HFFc6 (cell line): ENCODE measurements at regions not wholly inside any gene's neighbourhood (a gene's known extent, or its start where the extent isn't known, plus 50 kb on each side); places are given as distances from the start of the nearest gene placed in this dataset.

ENCODE experiments used
- DNase-seq: peaks from one replicate; pipeline ENCODE4 v3.0.0-alpha.2; 2018
- H3K27ac Mint-ChIP-seq: 2 replicates; pipeline ENCODE4 v1.8.0; 2020; ENCODE audit warnings: mild to moderate bottlenecking, mixed read lengths
- H3K27me3 Mint-ChIP-seq: 2 replicates; pipeline ENCODE4 v1.8.0; 2021; ENCODE audit warnings: mild to moderate bottlenecking, moderate library complexity, mixed read lengths; ENCODE audit not compliant: insufficient read depth
- H3K36me3 Mint-ChIP-seq: 2 replicates; pipeline ENCODE4 v1.8.0; 2021; ENCODE audit warnings: low read depth, mixed read lengths
- H3K4me1 Mint-ChIP-seq: 2 replicates; pipeline ENCODE4 v1.8.0; 2020; ENCODE audit warnings: low read depth, mixed read lengths
- H3K4me3 Mint-ChIP-seq: 2 replicates; pipeline ENCODE4 v1.8.0; 2020; ENCODE audit warnings: mild to moderate bottlenecking, moderate library complexity, mixed read lengths
- H3K9me3 Mint-ChIP-seq: 2 replicates; pipeline ENCODE4 v1.8.0; 2020; ENCODE audit warnings: mild to moderate bottlenecking, mixed read lengths
- TF ChIP-seq, protein P1 (sequence below): fragments of 200-600 bp; sonication (generic); IDR thresholded peaks from 2 replicates; pipeline ENCODE4 v1.5.0; 2021; ENCODE audit warnings: antibody characterized with exemption, mild to moderate bottlenecking

DNA sequence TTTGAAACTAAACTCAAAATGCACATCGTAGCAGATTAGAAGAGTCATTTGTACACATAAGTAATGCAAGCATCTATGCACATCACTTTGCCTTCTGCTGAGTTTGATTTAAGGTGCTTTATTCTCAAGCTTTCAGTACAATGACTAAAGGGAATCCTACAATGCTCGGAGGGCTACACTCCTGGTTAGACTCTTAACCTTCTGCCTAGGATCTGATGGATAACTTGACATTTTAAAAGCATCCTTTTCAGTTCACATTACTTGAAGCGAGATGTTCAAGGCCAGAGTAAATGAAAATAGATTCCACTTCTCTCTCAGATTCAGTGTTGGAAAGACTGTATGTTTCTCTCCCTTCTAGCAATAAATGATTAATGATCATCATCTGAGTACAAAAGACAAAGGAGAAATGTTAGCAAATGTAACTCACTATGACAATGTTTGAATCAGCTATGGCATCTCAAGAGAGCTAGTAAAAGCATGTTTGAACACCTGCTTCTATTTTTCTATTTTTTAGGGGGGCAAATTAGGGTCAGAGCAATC, 259.2 kb upstream of the ANO3 start:
- no peaks in the 10 kb centered on the region; the same call in 1 of the 2 replicates for H3K27me3 Mint-ChIP-seq
- H3K9me3 Mint-ChIP-seq, result no peaks in the 10 kb centered on the region; the same call in 1 of the 2 replicates
- no peaks in the 10 kb centered on the region for H3K36me3 Mint-ChIP-seq
- TF ChIP-seq, protein P1, sequence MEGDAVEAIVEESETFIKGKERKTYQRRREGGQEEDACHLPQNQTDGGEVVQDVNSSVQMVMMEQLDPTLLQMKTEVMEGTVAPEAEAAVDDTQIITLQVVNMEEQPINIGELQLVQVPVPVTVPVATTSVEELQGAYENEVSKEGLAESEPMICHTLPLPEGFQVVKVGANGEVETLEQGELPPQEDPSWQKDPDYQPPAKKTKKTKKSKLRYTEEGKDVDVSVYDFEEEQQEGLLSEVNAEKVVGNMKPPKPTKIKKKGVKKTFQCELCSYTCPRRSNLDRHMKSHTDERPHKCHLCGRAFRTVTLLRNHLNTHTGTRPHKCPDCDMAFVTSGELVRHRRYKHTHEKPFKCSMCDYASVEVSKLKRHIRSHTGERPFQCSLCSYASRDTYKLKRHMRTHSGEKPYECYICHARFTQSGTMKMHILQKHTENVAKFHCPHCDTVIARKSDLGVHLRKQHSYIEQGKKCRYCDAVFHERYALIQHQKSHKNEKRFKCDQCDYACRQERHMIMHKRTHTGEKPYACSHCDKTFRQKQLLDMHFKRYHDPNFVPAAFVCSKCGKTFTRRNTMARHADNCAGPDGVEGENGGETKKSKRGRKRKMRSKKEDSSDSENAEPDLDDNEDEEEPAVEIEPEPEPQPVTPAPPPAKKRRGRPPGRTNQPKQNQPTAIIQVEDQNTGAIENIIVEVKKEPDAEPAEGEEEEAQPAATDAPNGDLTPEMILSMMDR, result no peak
- H3K4me1 Mint-ChIP-seq, result no peaks in the 10 kb centered on the region
- no peak for DNase-seq
- H3K4me3 Mint-ChIP-seq, result no peak overlapping the region
- no peak overlapping the region for H3K27ac Mint-ChIP-seq

DNA sequence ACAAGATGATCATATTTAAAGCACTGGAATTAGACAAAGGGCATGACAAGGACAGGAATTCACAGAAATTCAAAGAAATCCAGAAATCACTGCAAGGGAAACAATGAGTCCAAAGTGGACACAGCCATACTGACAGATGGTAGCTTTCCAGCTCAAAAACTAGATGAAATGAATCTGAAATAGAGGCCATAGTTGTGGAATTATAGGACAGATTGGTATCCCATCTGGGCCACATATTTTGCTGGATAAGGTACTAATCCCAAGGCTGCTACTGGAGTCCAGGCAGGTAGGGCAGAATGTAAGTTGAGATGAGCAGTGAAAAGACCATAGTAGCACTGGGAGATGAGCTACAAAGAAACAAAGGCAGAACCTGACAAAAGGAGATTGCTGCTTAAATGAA, 258.3 kb upstream of the ANO3 start:
- H3K4me1 Mint-ChIP-seq, result no peaks in the 10 kb centered on the region

DNA sequence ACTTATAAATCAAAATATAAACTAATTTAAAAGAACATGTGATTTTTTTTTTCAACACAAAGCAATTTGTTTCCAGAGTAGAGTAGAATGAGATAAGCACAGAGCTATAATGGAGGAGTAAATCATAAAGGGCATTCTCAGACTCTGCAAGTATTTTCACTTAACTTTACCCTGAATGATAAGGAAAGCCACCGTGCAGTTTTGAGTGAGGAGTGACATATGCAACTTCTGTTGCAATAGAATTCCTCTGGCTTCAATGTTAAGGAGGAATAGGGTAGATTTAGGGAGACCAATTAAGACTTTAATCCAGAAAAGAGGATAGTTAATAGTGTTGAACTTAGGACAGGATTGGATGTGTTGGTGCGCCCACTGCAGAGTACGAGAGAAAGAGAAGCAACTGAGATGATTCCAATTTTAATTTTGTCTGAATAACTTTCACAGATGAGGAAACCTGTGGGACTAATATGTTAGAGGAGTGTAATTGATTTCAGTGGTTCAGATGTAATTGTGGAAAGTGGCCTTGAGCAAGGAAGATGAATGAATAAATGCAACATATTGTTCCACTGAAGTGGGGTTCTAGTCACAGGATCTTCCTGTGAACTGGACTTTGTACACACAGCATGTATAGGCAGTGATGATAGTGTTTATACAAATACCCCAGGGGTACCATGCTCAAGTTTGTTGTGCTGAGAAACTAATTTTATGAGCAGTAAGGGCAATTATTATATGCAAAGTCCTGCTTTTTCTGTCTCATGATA, 255.5 kb upstream of the ANO3 start:
- Mint-ChIP-seq H3K27me3 (no peaks in the 10 kb centered on the region), H3K9me3 (no peaks in the 10 kb centered on the region), H3K36me3 (no peaks in the 10 kb centered on the region), H3K27ac (no peak overlapping the region), H3K4me1 (no peaks in the 10 kb centered on the region), H3K4me3 (no peak overlapping the region)
- TF ChIP-seq, protein P1, result no peak
- no peak for DNase-seq

More for the DNA sequence above, 258.3 kb upstream of the ANO3 start:
- Mint-ChIP-seq H3K27me3 (no peaks in the 10 kb centered on the region; the same call in 1 of the 2 replicates), H3K27ac (no peak overlapping the region), H3K36me3 (no peaks in the 10 kb centered on the region), H3K9me3 (no peaks in the 10 kb centered on the region; the same call in 1 of the 2 replicates), H3K4me3 (no peak overlapping the region)
- DNase-seq, result no peak
- TF ChIP-seq, protein P1, result no peak

DNA sequence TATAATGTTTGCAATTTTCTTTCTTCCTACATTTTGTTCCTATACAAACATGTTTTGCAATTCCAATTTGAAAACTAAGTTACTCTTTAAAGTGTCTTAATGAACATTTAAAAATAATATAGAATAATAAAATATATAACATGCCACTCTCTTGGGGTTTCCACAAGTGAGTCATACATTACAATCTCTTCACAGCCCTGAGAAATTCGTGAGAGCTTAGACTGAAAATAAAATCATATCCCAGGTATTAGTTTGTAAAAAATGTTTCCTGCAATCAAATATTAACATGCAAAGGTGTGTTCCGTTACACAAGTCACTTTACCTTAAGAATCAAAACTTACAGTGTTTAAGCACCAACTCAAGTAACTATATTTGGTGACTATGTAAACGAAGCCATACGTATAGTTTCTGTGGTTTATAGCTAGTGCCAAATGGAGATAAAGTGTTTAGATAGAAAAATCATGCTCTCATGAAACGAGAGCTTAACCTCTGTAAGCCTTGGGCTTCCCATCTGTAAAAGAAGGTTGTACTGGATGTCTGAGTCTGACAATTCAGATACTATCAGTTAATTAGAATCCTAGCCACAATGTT, 253.6 kb upstream of the ANO3 start:
- DNase-seq, result no peak
- Mint-ChIP-seq H3K36me3 (no peaks in the 10 kb centered on the region), H3K27ac (no peak overlapping the region), H3K4me1 (no peaks in the 10 kb centered on the region), H3K9me3 (no peaks in the 10 kb centered on the region), H3K4me3 (no peak overlapping the region), H3K27me3 (no peaks in the 10 kb centered on the region)
- TF ChIP-seq, protein P1, result no peak

DNA sequence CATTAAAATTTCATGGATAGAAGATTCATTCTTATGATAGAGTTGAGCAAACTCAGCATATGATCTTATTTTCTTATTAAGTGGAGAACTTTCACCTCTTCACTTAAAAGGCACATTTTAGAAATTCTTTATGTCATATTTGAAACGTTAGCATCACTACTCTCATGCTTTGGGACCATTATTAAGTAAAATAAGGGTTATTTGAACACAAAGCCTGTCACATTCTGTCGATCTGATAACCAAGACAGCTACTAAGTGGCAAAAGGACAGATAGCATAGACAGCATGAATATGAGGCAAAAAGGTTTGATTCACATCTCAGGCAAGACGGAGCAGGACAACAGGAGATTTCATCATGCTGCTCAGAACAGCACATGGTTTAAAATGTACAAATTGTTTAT, 247.6 kb upstream of the ANO3 start:
- no peaks in the 10 kb centered on the region for H3K9me3 Mint-ChIP-seq
- H3K27ac Mint-ChIP-seq, result no peak overlapping the region
- H3K27me3 Mint-ChIP-seq, result no peaks in the 10 kb centered on the region
- TF ChIP-seq, protein P1, result no peak
- no peak for DNase-seq
- H3K4me1 Mint-ChIP-seq, result no peaks in the 10 kb centered on the region
- H3K4me3 Mint-ChIP-seq, result no peak overlapping the region
- no peaks in the 10 kb centered on the region for H3K36me3 Mint-ChIP-seq
